ENCODE measurements at regions not wholly inside any gene's neighbourhood (a gene's known extent, or its start where the extent isn't known, plus 50 kb on each side); places are given as distances from the start of the nearest gene placed in this dataset.
"Not testable (repeated sequence)": the region's sequence is repeated elsewhere in the genome, so short reads cannot be mapped to it uniquely, and the experiment has no call there.

DNA sequence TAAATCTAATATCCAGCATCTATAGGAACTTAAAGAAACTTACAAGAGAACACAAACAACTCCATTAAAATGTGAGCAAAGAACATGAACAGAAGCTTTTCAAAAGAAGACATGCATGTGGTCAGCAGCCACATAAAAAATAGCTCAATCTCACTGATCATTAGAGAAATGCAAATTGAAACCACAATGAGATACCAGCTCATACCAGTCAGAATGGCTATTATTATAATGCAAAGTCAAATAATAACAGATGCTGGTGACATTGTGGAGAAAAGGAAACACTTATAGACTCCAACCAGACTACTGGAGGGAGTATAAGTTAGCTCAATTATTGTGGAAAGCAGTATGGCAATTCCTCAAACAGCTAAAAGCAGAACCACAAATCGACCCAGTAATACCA lies 1314.5 kb downstream of the XPNPEP1 start:
- TF ChIP-seq, protein P1, sequence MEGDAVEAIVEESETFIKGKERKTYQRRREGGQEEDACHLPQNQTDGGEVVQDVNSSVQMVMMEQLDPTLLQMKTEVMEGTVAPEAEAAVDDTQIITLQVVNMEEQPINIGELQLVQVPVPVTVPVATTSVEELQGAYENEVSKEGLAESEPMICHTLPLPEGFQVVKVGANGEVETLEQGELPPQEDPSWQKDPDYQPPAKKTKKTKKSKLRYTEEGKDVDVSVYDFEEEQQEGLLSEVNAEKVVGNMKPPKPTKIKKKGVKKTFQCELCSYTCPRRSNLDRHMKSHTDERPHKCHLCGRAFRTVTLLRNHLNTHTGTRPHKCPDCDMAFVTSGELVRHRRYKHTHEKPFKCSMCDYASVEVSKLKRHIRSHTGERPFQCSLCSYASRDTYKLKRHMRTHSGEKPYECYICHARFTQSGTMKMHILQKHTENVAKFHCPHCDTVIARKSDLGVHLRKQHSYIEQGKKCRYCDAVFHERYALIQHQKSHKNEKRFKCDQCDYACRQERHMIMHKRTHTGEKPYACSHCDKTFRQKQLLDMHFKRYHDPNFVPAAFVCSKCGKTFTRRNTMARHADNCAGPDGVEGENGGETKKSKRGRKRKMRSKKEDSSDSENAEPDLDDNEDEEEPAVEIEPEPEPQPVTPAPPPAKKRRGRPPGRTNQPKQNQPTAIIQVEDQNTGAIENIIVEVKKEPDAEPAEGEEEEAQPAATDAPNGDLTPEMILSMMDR (IDR thresholded peaks at IDR 0.05; ENCODE audit: low read depth, low read length, missing control alignments) = no peak
- no peak overlapping the region for H3K4me3 ChIP-seq (ENCODE audit: low read depth, low read length)
- DNase-seq (ENCODE audit: low read depth) = no peak

DNA sequence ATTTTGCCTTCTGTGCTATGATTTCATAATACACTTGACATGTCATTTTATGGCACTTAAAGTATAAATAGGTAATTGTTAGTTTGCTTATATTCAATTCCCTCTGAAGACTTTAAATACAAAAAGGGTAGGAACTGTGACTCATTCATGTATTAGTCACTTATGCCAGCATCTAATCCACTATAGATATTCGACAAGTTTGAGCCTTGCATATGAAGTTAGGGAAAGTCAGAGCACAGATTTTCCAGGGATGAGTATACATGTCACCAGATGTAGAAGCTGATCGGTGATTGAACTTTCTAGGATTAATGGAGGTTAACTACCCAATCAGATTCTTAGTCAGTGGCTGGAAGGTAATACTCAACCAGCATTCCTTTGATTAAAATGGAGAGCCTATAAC lies 1321.5 kb downstream of the XPNPEP1 start:
- no peak for DNase-seq (ENCODE audit: low read depth)
- H3K4me3 ChIP-seq (ENCODE audit: low read depth, low read length) = no peak overlapping the region
- TF ChIP-seq, protein P1 (IDR thresholded peaks at IDR 0.05; ENCODE audit: low read depth, low read length, missing control alignments) = no peak

DNA sequence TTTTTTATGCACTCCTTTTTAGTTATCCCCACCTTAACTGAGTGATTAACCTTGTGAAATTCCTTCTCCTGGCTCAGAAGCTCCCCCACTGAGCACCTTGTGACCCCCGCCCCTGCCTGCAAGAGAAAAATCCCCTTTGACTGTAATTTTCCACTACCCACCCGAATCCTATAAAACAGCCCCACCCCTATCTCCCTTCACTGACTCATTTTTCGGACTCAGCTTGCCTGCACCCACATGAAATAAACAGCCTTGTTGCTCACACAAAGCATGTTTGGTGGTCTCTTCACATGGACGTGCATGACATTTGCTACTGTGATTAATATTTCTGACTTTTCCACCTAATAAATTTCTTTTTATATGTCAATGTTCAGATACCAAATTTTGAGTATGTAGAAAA lies 1322.8 kb downstream of the XPNPEP1 start:
- not testable (repeated sequence) for H3K4me3 ChIP-seq (ENCODE audit: low read depth, low read length); DNase-seq (ENCODE audit: low read depth)

DNA sequence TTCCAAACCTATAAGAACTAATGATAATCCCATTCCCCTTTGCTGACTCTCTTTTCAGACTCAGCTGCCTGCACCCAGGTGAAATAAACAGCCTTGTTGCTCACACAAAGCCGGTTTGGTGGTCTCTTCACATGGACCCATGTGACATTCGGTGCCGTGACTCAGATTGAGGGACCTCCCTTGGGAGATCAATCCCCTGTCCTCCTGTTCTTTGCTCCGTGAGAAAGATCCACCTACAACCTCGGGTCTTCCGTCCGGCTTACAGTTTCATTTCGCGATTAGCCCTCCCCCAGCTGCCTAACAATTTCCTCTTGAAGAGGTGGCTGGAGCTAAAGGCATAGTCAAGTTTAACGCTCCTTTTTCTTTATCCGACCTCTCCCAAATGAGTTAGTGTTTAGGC lies 1324.0 kb downstream of the XPNPEP1 start:
- not testable (repeated sequence) for H3K4me3 ChIP-seq (ENCODE audit: low read depth, low read length); DNase-seq (ENCODE audit: low read depth)

DNA sequence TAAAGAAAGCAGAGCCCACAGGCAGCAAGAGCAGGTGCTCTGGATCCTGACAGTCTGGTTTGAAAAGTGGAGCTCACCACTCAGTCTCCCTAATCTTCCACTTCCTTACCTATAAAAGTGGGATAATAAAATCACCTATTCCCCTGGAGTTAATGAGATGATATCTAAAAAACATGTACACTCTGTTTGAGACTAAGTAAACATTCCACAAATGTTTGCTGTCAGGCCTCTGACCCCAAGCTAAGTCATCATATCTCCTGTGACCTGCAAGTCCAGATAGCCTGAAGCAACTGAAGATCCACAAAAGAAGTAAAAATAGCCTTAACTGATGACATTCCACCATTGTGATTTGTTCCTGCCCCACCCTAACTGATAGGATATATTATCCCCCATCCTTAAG lies 1324.5 kb downstream of the XPNPEP1 start:
- DNase-seq (ENCODE audit: low read depth) = no peak
- TF ChIP-seq, protein P1 (IDR thresholded peaks at IDR 0.05; ENCODE audit: low read depth, low read length, missing control alignments) = no peak
- no peak overlapping the region for H3K4me3 ChIP-seq (ENCODE audit: low read depth, low read length)

DNA sequence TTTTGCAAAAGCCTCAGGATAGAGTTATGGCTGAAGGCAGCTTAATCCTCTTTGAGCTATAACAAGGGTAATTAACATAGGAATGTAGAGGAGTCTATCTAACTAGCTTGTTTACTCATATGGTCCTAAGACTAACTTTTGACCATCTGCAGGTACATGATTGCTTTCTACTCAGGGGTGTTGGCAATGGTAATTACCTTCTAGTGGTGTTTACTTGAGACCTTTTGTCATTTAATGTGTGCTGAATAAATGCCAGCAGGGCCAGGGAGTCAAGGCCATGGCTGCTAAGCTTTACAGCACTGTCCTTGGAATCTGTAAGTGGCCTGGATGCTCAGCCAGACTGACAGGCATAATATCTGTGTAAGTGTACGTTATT lies 1325.0 kb downstream of the XPNPEP1 start:
- TF ChIP-seq, protein P1 (IDR thresholded peaks at IDR 0.05; ENCODE audit: low read depth, low read length, missing control alignments) = no peak
- H3K4me3 ChIP-seq (ENCODE audit: low read depth, low read length) = no peak overlapping the region
- no peak for DNase-seq (ENCODE audit: low read depth)

DNA sequence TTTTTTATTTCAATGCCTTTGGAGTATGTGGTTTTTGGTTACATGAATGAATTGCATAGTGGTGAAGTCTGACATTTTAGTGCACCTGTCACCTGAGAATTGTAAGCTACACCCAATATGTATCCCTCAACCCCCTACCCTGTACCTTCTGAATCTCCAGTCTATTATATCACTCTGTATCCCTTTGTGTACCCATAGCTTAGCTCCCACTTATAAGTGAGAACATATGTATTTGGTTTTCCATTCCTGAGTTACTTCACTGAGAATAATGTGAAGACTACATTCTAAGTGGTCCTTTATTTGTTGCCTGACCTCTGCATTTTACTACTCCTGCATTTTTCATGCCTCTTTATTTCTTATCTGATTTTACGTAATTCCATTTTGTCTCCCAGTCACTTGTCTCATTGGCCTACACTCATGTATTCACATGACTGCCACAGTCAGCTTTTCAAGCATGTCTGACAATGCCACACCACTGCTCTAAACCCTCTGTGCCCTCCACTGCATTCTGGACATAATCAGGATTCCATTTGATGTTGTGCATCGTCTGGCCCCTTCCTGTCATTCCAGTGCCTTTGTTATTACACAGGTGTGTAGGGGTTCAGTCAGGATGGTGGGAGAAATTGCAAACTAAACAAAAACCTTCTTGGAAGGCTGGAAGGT lies 1325.5 kb downstream of the XPNPEP1 start:
- DNase-seq (ENCODE audit: low read depth) = no peak
- TF ChIP-seq, protein P1 (IDR thresholded peaks at IDR 0.05; ENCODE audit: low read depth, low read length, missing control alignments) = no peak
- H3K4me3 ChIP-seq (ENCODE audit: low read depth, low read length) = no peak overlapping the region

DNA sequence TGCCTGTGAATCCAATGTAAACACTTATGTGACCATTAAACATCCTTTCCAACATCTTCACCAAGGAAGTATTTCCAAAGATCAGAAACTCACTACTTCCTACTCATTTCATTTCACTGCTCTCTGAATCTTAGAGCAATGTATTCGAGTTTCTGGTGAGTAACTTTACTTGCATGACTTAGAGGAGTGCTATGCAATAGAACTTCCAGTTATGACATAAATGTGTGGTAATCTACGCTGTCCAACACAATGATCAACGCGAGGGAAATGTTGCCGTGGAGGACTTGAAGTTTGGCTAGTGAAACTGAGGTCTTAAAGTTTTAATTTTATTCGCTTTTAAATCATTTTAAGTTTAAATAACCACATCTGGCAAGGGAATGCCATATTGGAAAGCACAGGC lies 1326.3 kb downstream of the XPNPEP1 start:
- TF ChIP-seq, protein P1 (IDR thresholded peaks at IDR 0.05; ENCODE audit: low read depth, low read length, missing control alignments) = no peak
- DNase-seq (ENCODE audit: low read depth) = no peak
- H3K4me3 ChIP-seq (ENCODE audit: low read depth, low read length) = no peak overlapping the region
